CD4-positive, alpha-beta T cell treated with Interleukin-10 for 1 hour (primary cell): ENCODE measurements at regions not wholly inside any gene's neighbourhood (a gene's known extent, or its start where the extent isn't known, plus 50 kb on each side); places are given as distances from the start of the nearest gene placed in this dataset.

Experiments used
- DNase-seq: peaks from one replicate; pipeline ENCODE4 v3.0.0-alpha.2; 2020

GRCh38 chr14:96617635-96618034 is 115.5 kb downstream of the PAPOLA start:
- no peak for DNase-seq

- no peak for DNase-seq
Observed at GRCh38 chr14:96622926-96623325, 120.7 kb downstream of the PAPOLA start.

GRCh38 chr14:96623676-96624484 is 121.7 kb downstream of the PAPOLA start:
- DNase-seq: no peak

- DNase-seq: no peak
Observed at GRCh38 chr14:96624661-96625425, 122.7 kb downstream of the PAPOLA start.

GRCh38 chr14:96625426-96625985 is 123.3 kb downstream of the PAPOLA start:
- no peak for DNase-seq

- DNase-seq: no peak
Observed at GRCh38 chr14:96626121-96626768, 124.1 kb downstream of the PAPOLA start.

- no peak for DNase-seq
Observed at GRCh38 chr14:96626916-96627315, 124.7 kb downstream of the PAPOLA start.

- DNase-seq: no peak
Observed at GRCh38 chr14:96627386-96627785, 125.2 kb downstream of the PAPOLA start.

GRCh38 chr14:96627811-96628775 is 125.9 kb downstream of the PAPOLA start:
- no peak for DNase-seq

GRCh38 chr14:96629082-96629481 is 126.9 kb downstream of the PAPOLA start:
- no peak for DNase-seq

- DNase-seq: no peak
Observed at GRCh38 chr14:96629558-96630222, 127.5 kb downstream of the PAPOLA start.

GRCh38 chr14:96630281-96630680 is 128.1 kb downstream of the PAPOLA start:
- no peak for DNase-seq

- DNase-seq: no peak
Observed at GRCh38 chr14:96631030-96631429, 128.8 kb downstream of the PAPOLA start.

- no peak for DNase-seq
Observed at GRCh38 chr14:96631621-96632362, 129.6 kb downstream of the PAPOLA start.

- no peak for DNase-seq
Observed at GRCh38 chr14:96632363-96632758, 130.2 kb downstream of the PAPOLA start.

GRCh38 chr14:96633096-96633495 is 130.9 kb downstream of the PAPOLA start:
- DNase-seq: no peak

- no peak for DNase-seq
Observed at GRCh38 chr14:96634481-96634880, 132.3 kb downstream of the PAPOLA start.

- no peak for DNase-seq
Observed at GRCh38 chr14:96634896-96635295, 132.7 kb downstream of the PAPOLA start.

GRCh38 chr14:96635850-96636249 is 133.7 kb downstream of the PAPOLA start:
- no peak for DNase-seq

- no peak for DNase-seq
Observed at GRCh38 chr14:96637521-96637920, 135.3 kb downstream of the PAPOLA start.
